HEK293 (cell line): ENCODE measurements at regions not wholly inside any gene's neighbourhood (a gene's known extent, or its start where the extent isn't known, plus 50 kb on each side); places are given as distances from the start of the nearest gene placed in this dataset.

Experiments
- CTCF ChIA-PET: fragments of 350-600 bp; formaldehyde crosslinking; extraction: SDS; loops from one replicate; lab custom pipeline; 2021; ENCODE audit warnings: antibody characterized with exemption; lab: Yijun Ruan, JAX
- POLR2A ChIA-PET: fragments of 300-600 bp; formaldehyde crosslinking; extraction: SDS; loops from one replicate; lab custom pipeline; 2020; ENCODE audit warnings: antibody characterized with exemption, inconsistent platforms; lab: Yijun Ruan, JAX
- H3K27ac ChIP-seq: fragments of 200-500 bp; sonication (Bioruptor generic); 2 replicates; pipeline ENCODE4 v1.5.1; 2014; ENCODE audit warnings: low read depth, low read length, control low read depth, inconsistent platforms; ENCODE audit errors: extremely low read depth
- H3K36me3 ChIP-seq, 2 experiments: fragments of 200-500 bp in 1 of 2; sonication (Bioruptor generic) in 1 of 2; 1 replicate in 1 of 2; 2 replicates in 1 of 2; pipeline ENCODE4 v1.5.1; 2014 to 2017; ENCODE audit warnings: inconsistent platforms in 2 of 2, low read length in 2 of 2; ENCODE audit not compliant: control insufficient read depth in 2 of 2, insufficient read depth in 1 of 2
- H3K4me1 ChIP-seq: fragments of 200-500 bp; sonication (Bioruptor generic); 2 replicates; pipeline ENCODE4 v1.5.1; 2014; ENCODE audit warnings: mild to moderate bottlenecking, low read length, inconsistent platforms; ENCODE audit not compliant: control insufficient read depth, insufficient read depth
- H3K4me3 ChIP-seq: 2 replicates; pipeline ENCODE4 v1.5.1; 2011; ENCODE audit warnings: low read depth, mild to moderate bottlenecking, control low read depth, low read length, moderate library complexity
- H3K9me3 ChIP-seq: fragments of 200-500 bp; sonication (Bioruptor generic); 2 replicates; pipeline ENCODE4 v1.5.1; 2014; ENCODE audit warnings: low read depth, low read length, inconsistent platforms; ENCODE audit not compliant: control insufficient read depth, insufficient read depth
- GLI4 ChIP-seq: fragments of 450-650 bp; formaldehyde crosslinking; IDR thresholded peaks from 2 replicates; pipeline ENCODE4 v1.5.1; 2016; ENCODE audit warnings: missing biosample characterization, missing genetic modification characterization
- HIC1 ChIP-seq: fragments of 450-650 bp; formaldehyde crosslinking; IDR thresholded peaks from 2 replicates; pipeline ENCODE4 v1.5.1; 2016; ENCODE audit warnings: missing biosample characterization, missing genetic modification characterization
- TSHZ1 ChIP-seq: fragments of 450-650 bp; formaldehyde crosslinking; IDR thresholded peaks from 2 replicates; pipeline ENCODE4 v1.5.1; 2016; ENCODE audit warnings: missing biosample characterization, missing genetic modification characterization, borderline replicate concordance
- ZFHX2 ChIP-seq: fragments of 450-650 bp; formaldehyde crosslinking; conservative IDR thresholded peaks from 2 replicates; pipeline ENCODE4 v1.5.1; 2016; ENCODE audit warnings: missing biosample characterization, missing genetic modification characterization
- ZNF148 ChIP-seq: fragments of 450-650 bp; formaldehyde crosslinking; IDR thresholded peaks from 2 replicates; pipeline ENCODE4 v1.5.0; 2017; ENCODE audit warnings: missing biosample characterization, missing genetic modification characterization, borderline replicate concordance
- ZNF175 ChIP-seq: fragments of 450-650 bp; formaldehyde crosslinking; IDR thresholded peaks from 2 replicates; pipeline ENCODE4 v1.5.1; 2016; ENCODE audit warnings: missing biosample characterization, missing genetic modification characterization
- ZNF202 ChIP-seq: fragments of 450-650 bp; formaldehyde crosslinking; IDR thresholded peaks from 2 replicates; pipeline ENCODE4 v1.5.1; 2016; ENCODE audit warnings: missing biosample characterization, missing genetic modification characterization, borderline replicate concordance
- ZNF248 ChIP-seq: fragments of 450-650 bp; formaldehyde crosslinking; IDR thresholded peaks from 2 replicates; pipeline ENCODE4 v1.5.1; 2017; ENCODE audit warnings: missing biosample characterization, missing genetic modification characterization
- ZNF280D ChIP-seq: fragments of 450-650 bp; formaldehyde crosslinking; IDR thresholded peaks from 2 replicates; pipeline ENCODE4 v1.5.1; 2016; ENCODE audit warnings: missing biosample characterization, missing genetic modification characterization
- ZNF292 ChIP-seq: fragments of 450-650 bp; formaldehyde crosslinking; IDR thresholded peaks from 2 replicates; pipeline ENCODE4 v1.5.1; 2016; ENCODE audit warnings: low read depth, missing biosample characterization, missing genetic modification characterization, borderline replicate concordance
- ZNF341 ChIP-seq: fragments of 450-650 bp; formaldehyde crosslinking; IDR thresholded peaks from 2 replicates; pipeline ENCODE4; 2016; ENCODE audit warnings: low read depth, missing biosample characterization, missing genetic modification characterization
- ZNF362 ChIP-seq: fragments of 450-650 bp; formaldehyde crosslinking; IDR thresholded peaks from 2 replicates; pipeline ENCODE4 v1.5.1; 2016; ENCODE audit warnings: missing biosample characterization, missing genetic modification characterization
- ZNF394 ChIP-seq: fragments of 450-650 bp; formaldehyde crosslinking; IDR thresholded peaks from 2 replicates; pipeline ENCODE4 v1.5.1; 2016; ENCODE audit warnings: missing biosample characterization, missing genetic modification characterization, mild to moderate bottlenecking, moderate library complexity, borderline replicate concordance
- ZNF48 ChIP-seq: fragments of 450-650 bp; formaldehyde crosslinking; IDR thresholded peaks from 2 replicates; pipeline ENCODE4 v1.5.1; 2016; ENCODE audit warnings: missing biosample characterization, missing genetic modification characterization
- ZNF510 ChIP-seq: fragments of 450-650 bp; formaldehyde crosslinking; IDR thresholded peaks from 2 replicates; pipeline ENCODE4 v1.5.1; 2018; ENCODE audit warnings: mild to moderate bottlenecking, missing genetic modification characterization, missing biosample characterization; ENCODE audit not compliant: insufficient replicate concordance
- ZNF571 ChIP-seq: fragments of 450-650 bp; formaldehyde crosslinking; IDR thresholded peaks from 2 replicates; pipeline ENCODE4 v1.5.0; 2017; ENCODE audit warnings: missing biosample characterization, missing genetic modification characterization
- ZNF654 ChIP-seq: fragments of 450-650 bp; formaldehyde crosslinking; IDR thresholded peaks from 2 replicates; pipeline ENCODE4 v1.5.1; 2016; ENCODE audit warnings: low read depth, missing biosample characterization, missing genetic modification characterization
- ZNF76 ChIP-seq: fragments of 450-650 bp; formaldehyde crosslinking; IDR thresholded peaks from 2 replicates; pipeline ENCODE4; 2016; ENCODE audit warnings: low read depth, missing biosample characterization, missing genetic modification characterization, borderline replicate concordance
- ZNF791 ChIP-seq: fragments of 450-650 bp; formaldehyde crosslinking; IDR thresholded peaks from 2 replicates; pipeline ENCODE4 v1.5.1; 2016; ENCODE audit warnings: missing biosample characterization, missing genetic modification characterization
- TF ChIP-seq, protein P1 (sequence below): fragments of 450-650 bp; formaldehyde crosslinking; IDR thresholded peaks from 2 replicates; pipeline ENCODE4; 2016; ENCODE audit warnings: missing biosample characterization, missing genetic modification characterization

DNA sequence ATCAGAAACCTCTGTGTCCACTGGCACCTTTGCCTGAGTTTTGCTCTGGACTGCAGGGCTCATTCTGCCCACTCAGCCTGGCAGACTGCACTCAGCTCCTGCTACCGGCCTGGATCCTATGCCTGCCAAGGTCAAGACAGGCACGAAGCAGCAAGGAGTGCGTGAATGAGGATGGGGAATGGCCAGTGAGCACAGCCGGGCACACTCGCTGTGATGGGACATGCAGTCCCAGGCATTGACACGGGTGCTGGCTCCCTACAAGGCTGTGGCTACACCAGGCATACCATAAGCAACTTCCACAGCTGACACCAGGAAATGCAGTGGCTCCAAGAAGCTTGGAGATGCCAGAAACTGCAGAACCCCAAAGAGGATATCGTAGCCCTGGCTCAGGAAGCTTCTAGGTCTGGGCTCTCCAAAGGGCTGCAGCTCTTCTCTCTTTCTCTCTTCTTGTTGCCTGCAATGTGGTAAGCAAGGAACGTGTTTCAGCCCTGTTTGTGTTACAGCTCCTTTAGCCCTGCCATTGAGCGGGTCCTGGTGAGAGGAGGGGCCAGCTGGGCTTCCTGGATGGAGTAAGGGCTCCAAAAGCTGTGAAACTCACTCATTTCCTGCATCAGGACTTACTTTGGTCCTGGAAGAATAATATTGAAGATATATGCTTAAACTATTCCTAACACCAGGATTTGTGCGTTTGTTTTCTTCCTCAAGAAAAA lies 832.6 kb upstream of the SLITRK5 start:
- CTCF ChIA-PET: no interaction called here
- TF ChIP-seq ZNF248 (tag by site-specific recombination) (no peak), ZNF175 (tag by site-specific recombination) (no peak), ZNF394 (tag by site-specific recombination) (no peak), ZNF791 (tag by site-specific recombination) (no peak), TSHZ1 (tag by site-specific recombination) (no peak), ZNF292 (tag by site-specific recombination) (no peak), ZNF571 (no peak), ZNF341 (tag by site-specific recombination) (no peak), ZFHX2 (tag by site-specific recombination) (no peak), ZNF280D (tag by site-specific recombination) (no peak), ZNF148 (tag by site-specific recombination) (no peak), ZNF202 (tag by site-specific recombination) (no peak), ZNF510 (tag by site-specific recombination) (no peak), ZNF654 (tag by site-specific recombination) (no peak), ZNF362 (no peak), ZNF76 (no peak), ZNF48 (tag by site-specific recombination) (no peak), GLI4 (tag by site-specific recombination) (no peak), HIC1 (tag by site-specific recombination) (no peak)
- TF ChIP-seq, protein P1, sequence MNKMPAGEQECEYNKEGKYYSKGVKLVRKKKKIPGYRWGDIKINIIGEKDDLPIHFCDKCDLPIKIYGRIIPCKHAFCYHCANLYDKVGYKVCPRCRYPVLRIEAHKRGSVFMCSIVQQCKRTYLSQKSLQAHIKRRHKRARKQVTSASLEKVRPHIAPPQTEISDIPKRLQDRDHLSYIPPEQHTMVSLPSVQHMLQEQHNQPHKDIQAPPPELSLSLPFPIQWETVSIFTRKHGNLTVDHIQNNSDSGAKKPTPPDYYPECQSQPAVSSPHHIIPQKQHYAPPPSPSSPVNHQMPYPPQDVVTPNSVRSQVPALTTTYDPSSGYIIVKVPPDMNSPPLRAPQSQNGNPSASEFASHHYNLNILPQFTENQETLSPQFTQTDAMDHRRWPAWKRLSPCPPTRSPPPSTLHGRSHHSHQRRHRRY (tag by site-specific recombination): no peak
- TF ChIP-seq, all 188 proteins: peak for 0
- Histone ChIP-seq H3K4me1 (no peaks in the 10 kb centered on the region), H3K27ac (no peak overlapping the region), H3K36me3 (no peaks in the 10 kb centered on the region), H3K9me3 (no peaks in the 10 kb centered on the region), H3K4me3 (no peak overlapping the region)
- POLR2A ChIA-PET: no interaction called here
